Progenitor cell of endocrine pancreas (in vitro differentiated cells): ENCODE measurements at regions not wholly inside any gene's neighbourhood (a gene's known extent, or its start where the extent isn't known, plus 50 kb on each side); places are given as distances from the start of the nearest gene placed in this dataset.
"Not testable (repeated sequence)": the region's sequence is repeated elsewhere in the genome, so short reads cannot be mapped to it uniquely, and the experiment has no call there.

Experiments
- DNase-seq: peaks from one replicate; pipeline ENCODE4 v3.0.0; 2021; ENCODE audit warnings: low spot score; ENCODE audit not compliant: unreplicated experiment
- H3K27ac Mint-ChIP-seq: 2 replicates; pipeline ENCODE4 v1.8.0; 2021; ENCODE audit warnings: mild to moderate bottlenecking, moderate library complexity, mixed read lengths
- H3K27me3 Mint-ChIP-seq: 2 replicates; pipeline ENCODE4 v1.8.0; 2021; ENCODE audit warnings: mixed read lengths
- H3K36me3 Mint-ChIP-seq: 2 replicates; pipeline ENCODE4 v1.8.0; 2022; ENCODE audit warnings: mixed read lengths; ENCODE audit not compliant: insufficient read depth
- H3K4me1 Mint-ChIP-seq: 2 replicates; pipeline ENCODE4 v1.8.0; 2021; ENCODE audit warnings: low read depth, mixed read lengths
- H3K4me3 Mint-ChIP-seq: 2 replicates; pipeline ENCODE4 v1.8.0; 2021; ENCODE audit warnings: low read depth, mild to moderate bottlenecking, moderate library complexity, mixed read lengths
- H3K9me3 Mint-ChIP-seq: 2 replicates; pipeline ENCODE4 v1.8.0; 2021; ENCODE audit warnings: low read depth, mixed read lengths
- TF ChIP-seq, protein P1 (sequence below): fragments of 200-600 bp; sonication (generic); IDR thresholded peaks from one replicate; pipeline ENCODE4 v1.5.0; 2021; ENCODE audit warnings: antibody characterized with exemption, mild to moderate bottlenecking; ENCODE audit not compliant: unreplicated experiment

DNA sequence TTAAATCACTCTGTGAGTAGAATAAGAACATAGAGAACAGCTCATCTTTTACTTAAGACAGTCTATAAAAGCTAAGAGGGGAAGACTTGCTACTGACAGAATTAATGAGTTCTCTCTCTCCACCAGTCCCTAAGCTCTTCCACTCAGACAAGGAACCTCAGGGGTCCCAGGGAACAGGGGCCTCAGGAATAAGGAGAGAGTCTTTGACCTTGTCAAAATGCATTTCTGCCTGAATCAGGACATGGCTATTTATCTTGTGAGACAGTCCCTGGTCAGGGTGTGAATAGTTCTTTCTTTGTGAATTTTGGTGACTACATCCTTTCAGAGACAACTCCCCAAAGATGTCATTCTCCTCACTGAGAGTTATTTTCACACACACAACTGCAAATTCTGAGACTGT lies 218.7 kb upstream of the HS3ST1 start:
- TF ChIP-seq, protein P1, sequence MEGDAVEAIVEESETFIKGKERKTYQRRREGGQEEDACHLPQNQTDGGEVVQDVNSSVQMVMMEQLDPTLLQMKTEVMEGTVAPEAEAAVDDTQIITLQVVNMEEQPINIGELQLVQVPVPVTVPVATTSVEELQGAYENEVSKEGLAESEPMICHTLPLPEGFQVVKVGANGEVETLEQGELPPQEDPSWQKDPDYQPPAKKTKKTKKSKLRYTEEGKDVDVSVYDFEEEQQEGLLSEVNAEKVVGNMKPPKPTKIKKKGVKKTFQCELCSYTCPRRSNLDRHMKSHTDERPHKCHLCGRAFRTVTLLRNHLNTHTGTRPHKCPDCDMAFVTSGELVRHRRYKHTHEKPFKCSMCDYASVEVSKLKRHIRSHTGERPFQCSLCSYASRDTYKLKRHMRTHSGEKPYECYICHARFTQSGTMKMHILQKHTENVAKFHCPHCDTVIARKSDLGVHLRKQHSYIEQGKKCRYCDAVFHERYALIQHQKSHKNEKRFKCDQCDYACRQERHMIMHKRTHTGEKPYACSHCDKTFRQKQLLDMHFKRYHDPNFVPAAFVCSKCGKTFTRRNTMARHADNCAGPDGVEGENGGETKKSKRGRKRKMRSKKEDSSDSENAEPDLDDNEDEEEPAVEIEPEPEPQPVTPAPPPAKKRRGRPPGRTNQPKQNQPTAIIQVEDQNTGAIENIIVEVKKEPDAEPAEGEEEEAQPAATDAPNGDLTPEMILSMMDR, result no peak
- H3K4me3 Mint-ChIP-seq, result no peak overlapping the region
- H3K9me3 Mint-ChIP-seq, result peaks cover 5% of the 10 kb centered on the region
- no peak for DNase-seq
- no peaks in the 10 kb centered on the region for H3K36me3 Mint-ChIP-seq
- no peak overlapping the region for H3K27ac Mint-ChIP-seq
- no peaks in the 10 kb centered on the region for H3K4me1 Mint-ChIP-seq
- H3K27me3 Mint-ChIP-seq, result no peaks in the 10 kb centered on the region

DNA sequence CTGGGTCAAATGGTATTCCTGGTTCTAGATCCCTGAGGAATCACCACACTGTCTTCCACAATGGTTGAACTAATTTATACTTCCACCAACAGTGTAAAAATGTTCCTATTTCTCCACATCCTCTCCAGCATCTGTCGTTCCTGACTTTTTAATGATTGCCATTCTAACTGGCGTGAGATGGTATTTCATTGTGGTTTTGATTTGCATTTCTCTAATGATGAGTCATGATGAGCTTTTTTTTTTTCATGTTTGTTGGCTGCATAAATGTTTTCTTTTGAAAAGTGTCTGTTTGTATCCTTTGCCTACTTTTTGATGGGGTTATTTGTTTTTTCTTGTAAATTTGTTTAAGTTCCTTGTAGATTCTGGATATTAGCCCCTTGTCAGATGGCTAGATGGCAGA lies 214.4 kb upstream of the HS3ST1 start:
- H3K36me3 Mint-ChIP-seq, H3K4me3 Mint-ChIP-seq, H3K27ac Mint-ChIP-seq, H3K27me3 Mint-ChIP-seq, DNase-seq, H3K4me1 Mint-ChIP-seq: not testable (repeated sequence)
- peaks cover 13% of the 10 kb centered on the region for H3K9me3 Mint-ChIP-seq

GRCh38 chr4:11640584-11640983 lies 211.9 kb upstream of the HS3ST1 start:
- H3K36me3 Mint-ChIP-seq, result no peaks in the 10 kb centered on the region
- H3K27ac Mint-ChIP-seq, result no peak overlapping the region
- H3K9me3 Mint-ChIP-seq, result peaks cover 13% of the 10 kb centered on the region
- TF ChIP-seq, protein P1, result no peak
- no peaks in the 10 kb centered on the region for H3K27me3 Mint-ChIP-seq
- H3K4me1 Mint-ChIP-seq, result no peaks in the 10 kb centered on the region
- H3K4me3 Mint-ChIP-seq, result no peak overlapping the region
- DNase-seq, result no peak

DNA sequence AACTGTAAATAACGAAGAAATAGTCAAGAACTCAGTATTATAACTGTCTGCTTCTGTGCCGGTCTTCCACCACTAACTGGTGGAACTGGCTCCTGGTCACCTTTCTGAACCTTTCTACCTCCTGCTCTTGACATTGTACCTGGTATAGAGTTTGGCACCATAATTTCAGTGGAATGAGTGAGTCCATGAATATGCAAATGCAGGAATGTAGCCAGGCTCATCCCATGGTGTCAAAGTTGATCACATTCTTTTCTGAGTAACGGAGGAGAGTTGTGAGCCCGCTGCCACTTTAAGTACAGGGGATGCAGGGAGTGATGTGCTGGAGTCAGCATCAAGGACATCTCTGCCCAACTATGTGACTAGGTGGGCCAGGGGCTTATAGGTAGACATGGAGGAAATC lies 207.9 kb upstream of the HS3ST1 start:
- Mint-ChIP-seq H3K4me1 (no peaks in the 10 kb centered on the region), H3K9me3 (peaks cover 8% of the 10 kb centered on the region), H3K27me3 (no peaks in the 10 kb centered on the region), H3K27ac (no peak overlapping the region), H3K36me3 (no peaks in the 10 kb centered on the region), H3K4me3 (no peak overlapping the region)
- TF ChIP-seq, protein P1, result no peak
- no peak for DNase-seq

- no peak overlapping the region for H3K27ac Mint-ChIP-seq
- H3K9me3 Mint-ChIP-seq, result peaks cover 8% of the 10 kb centered on the region
- no peak overlapping the region for H3K4me3 Mint-ChIP-seq
- H3K27me3 Mint-ChIP-seq, result no peaks in the 10 kb centered on the region
- no peak for DNase-seq
- TF ChIP-seq, protein P1, result no peak
- H3K36me3 Mint-ChIP-seq, result no peaks in the 10 kb centered on the region
- no peaks in the 10 kb centered on the region for H3K4me1 Mint-ChIP-seq
Measured at GRCh38 chr4:11636031-11636430, 207.3 kb upstream of the HS3ST1 start.

GRCh38 chr4:11635342-11635741 lies 206.6 kb upstream of the HS3ST1 start:
- Mint-ChIP-seq H3K27me3 (no peaks in the 10 kb centered on the region), H3K4me1 (no peaks in the 10 kb centered on the region), H3K4me3 (no peak overlapping the region), H3K9me3 (peaks cover 8% of the 10 kb centered on the region), H3K27ac (no peak overlapping the region), H3K36me3 (no peaks in the 10 kb centered on the region)
- DNase-seq, result no peak
- TF ChIP-seq, protein P1, result no peak
